H7 (cell line): ENCODE measurements at regions not wholly inside any gene's neighbourhood (a gene's known extent, or its start where the extent isn't known, plus 50 kb on each side); places are given as distances from the start of the nearest gene placed in this dataset.
"Not testable (repeated sequence)": the region's sequence is repeated elsewhere in the genome, so short reads cannot be mapped to it uniquely, and the experiment has no call there.

ENCODE experiments used
- DNase-seq: peaks from one replicate; pipeline ENCODE4 v3.0.0; 2012
- H3K27me3 ChIP-seq: 2 replicates; pipeline ENCODE4 v1.6.0; 2011; ENCODE audit warnings: mild to moderate bottlenecking, low read length; ENCODE audit not compliant: control insufficient read depth, insufficient read depth
- H3K36me3 ChIP-seq: replicated peaks from 2 replicates; pipeline ENCODE4 v1.5.1; 2011; ENCODE audit warnings: low read length; ENCODE audit not compliant: control insufficient read depth, insufficient read depth
- H3K4me3 ChIP-seq: 2 replicates; pipeline ENCODE4 v1.5.1; 2011; ENCODE audit warnings: low read depth, mild to moderate bottlenecking, control low read depth, low read length, moderate library complexity; ENCODE audit not compliant: insufficient read depth

DNA sequence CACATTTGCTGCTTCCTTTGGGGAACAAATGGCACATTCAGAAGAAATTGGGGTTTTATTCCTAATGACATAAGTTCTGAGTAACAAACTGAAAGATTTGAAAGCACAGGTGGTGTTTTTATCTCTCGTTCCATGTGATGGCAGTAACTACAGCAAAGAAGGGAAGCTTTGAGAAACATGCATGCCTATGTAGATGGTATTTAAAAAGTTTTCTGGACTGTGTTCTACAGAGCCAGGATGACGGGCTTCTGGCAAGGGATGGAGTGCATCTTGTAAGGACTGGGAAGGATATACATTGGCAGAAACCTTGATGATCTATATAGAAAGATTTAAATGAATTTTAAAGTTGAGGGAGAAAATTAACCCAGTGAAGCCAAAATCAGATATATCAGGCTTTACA, 362.2 kb upstream of the ROPN1 start:
- H3K27me3 ChIP-seq, result no peaks in the 10 kb centered on the region
- DNase-seq, result no peak
- H3K4me3 ChIP-seq, result no peak overlapping the region
- H3K36me3 ChIP-seq, result no peaks in the 10 kb centered on the region

DNA sequence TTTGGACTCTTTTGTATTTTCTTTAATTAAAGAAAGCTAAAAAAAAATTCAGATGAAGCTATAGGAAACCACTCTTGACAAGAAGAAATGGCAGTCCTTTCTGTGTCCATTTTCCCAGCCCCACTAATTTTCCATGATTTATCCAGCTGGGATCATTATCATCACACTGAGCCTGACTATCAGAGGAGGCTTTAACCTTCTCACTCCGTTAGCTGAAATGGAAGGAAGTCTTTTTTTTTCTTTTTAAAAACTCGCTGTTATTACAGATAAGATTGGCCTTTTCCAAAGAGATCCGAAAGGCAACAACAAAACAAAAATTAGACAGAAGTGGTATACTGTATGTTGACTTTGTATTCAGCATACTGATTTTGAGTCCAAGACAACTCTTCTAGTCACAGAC, 366.2 kb upstream of the ROPN1 start:
- Histone ChIP-seq H3K4me3 (no peak overlapping the region), H3K27me3 (no peaks in the 10 kb centered on the region), H3K36me3 (no peaks in the 10 kb centered on the region)
- DNase-seq, result no peak

DNA sequence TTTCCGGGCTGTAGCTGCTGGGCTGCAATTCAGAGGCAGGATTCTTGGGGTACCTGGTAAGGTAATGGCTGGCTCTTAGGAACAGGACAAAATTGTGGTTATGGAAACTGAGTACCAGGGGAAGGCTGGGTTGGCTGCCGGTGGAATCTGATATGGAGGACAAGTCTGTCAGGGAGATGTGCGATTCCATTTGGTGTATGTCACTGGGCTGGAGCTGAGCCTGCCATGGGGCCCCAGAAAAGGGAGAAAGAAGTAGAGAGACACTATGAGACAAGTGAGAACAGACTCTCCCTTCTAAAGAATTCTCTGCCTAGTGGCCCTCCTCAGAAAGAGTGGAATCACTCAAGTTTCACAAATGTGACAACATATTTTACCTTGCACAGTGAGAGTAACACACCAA, 368.2 kb upstream of the ROPN1 start:
- DNase-seq, result no peak
- H3K4me3 ChIP-seq, result no peak overlapping the region
- H3K36me3 ChIP-seq, result no peaks in the 10 kb centered on the region
- H3K27me3 ChIP-seq, result no peaks in the 10 kb centered on the region

DNA sequence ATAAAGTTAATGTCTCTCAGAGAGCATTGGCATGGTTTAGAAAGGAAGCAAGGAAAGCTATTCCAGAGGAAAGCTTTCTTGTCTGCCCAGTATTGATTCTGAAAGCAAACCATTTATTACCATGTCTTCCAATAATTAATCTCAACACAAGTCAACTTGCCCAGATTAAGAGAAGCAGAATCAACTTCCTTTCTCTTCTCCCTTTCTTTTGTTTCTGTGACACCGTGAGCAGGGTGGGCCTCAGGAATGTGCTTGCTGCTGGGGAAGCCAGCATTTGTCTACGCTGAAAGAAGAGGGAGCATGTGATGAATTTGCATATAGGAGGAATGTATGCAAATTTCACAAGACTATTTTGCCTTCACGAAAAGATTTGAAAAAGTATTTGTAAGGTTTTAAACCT, 368.6 kb upstream of the ROPN1 start:
- Histone ChIP-seq H3K36me3 (no peaks in the 10 kb centered on the region), H3K4me3 (no peak overlapping the region), H3K27me3 (no peaks in the 10 kb centered on the region)
- DNase-seq, result peak; percentile 49

DNA sequence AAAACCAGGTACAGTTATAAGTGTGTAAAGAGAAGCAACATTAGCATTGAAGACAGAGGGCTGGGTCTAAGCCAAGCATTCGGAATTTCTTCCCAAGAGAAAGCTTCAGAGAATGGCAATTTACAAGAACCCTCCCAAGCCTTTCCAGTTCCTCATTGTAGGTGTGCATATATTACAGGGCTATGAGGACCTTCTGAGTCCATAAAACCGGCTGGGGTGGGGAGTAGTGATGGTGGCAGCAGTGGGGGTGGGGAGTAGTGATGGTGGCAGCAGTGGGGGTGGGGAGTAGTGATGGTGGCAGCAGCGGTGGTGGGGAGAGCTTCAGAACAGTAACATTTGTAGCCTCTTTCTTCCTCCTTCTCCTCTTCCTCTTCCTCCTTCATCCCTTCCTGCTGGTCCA, 368.7 kb upstream of the UMPS start:
- H3K4me3 ChIP-seq, result no peak overlapping the region
- no peak for DNase-seq
- no peaks in the 10 kb centered on the region for H3K36me3 ChIP-seq
- H3K27me3 ChIP-seq, result no peaks in the 10 kb centered on the region

DNA sequence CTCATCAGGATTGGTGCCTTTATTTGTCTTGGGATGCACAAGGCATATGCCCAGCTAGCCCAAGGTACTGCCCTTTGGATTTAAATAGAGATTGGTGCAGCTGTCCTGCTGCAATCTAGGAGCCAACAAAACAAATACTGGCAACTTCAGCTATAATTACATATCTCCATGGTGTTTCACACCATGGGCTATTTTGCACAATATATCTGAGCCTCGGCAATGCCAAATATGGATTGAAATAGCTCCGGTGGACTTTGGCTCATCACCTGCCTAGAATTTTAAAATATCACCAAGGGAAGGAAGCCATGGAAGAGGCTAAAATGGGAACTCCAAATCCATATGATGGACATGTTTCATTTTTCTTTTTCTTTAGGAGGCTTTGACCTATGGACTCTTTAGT, 367.8 kb upstream of the UMPS start:
- no peak for DNase-seq
- no peaks in the 10 kb centered on the region for H3K27me3 ChIP-seq
- H3K36me3 ChIP-seq, result no peaks in the 10 kb centered on the region
- no peak overlapping the region for H3K4me3 ChIP-seq

DNA sequence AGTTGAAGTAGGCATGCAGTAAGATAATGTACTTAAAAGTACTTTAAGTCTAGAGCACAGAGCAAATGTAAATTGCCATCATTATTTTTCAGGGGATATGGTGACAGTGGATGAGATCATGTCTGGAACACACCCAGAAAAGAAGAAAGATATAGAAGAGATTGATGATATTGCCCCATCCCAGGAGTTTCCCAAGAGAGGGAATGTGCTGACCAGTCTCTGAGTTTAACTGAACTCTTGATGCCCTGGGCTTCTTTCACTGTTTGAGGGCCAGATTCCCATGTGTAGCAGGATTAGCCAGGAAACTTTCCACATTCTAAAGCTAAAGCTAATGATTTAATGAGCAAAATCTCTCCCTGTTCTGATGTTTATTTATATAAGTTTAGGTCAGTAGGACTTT, 366.8 kb upstream of the UMPS start:
- DNase-seq, result no peak
- Histone ChIP-seq H3K4me3 (no peak overlapping the region), H3K36me3 (no peaks in the 10 kb centered on the region), H3K27me3 (no peaks in the 10 kb centered on the region)

DNA sequence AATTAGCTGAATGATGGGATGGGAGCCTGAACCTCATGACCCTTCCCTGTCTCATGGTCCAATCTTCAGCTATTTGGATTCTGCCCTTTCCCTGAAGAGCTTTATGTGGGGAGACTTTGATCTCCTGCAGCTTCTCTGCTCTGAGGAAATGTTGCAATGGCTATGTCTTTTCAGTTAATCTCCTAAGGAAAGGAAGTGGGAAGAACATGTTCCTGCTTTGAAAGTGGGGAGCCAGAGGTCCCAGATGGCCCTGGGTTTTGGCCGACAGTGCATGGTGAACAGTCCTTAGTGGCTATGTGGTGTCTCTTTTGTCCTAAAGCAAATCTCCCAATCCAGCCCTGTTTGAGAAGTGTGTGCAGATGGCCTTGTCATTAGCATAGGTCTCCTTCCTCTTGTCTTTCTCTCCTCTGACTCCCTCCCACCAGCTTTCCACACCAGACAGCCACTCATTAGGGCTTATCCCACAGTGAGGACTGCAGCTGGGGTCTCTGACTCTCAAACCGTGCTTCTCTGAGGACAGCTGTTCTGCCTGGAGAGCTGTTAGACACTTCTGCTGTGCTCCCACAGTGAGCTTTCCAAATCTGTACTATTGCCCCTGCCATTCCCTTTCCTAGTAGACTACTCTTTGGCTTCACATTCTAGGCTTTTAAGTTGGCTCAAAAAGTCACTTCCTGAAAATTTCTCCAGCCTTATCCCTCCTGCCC, 365.8 kb upstream of the UMPS start:
- no peak for DNase-seq
- Histone ChIP-seq H3K36me3 (no peaks in the 10 kb centered on the region), H3K27me3 (no peaks in the 10 kb centered on the region), H3K4me3 (no peak overlapping the region)

DNA sequence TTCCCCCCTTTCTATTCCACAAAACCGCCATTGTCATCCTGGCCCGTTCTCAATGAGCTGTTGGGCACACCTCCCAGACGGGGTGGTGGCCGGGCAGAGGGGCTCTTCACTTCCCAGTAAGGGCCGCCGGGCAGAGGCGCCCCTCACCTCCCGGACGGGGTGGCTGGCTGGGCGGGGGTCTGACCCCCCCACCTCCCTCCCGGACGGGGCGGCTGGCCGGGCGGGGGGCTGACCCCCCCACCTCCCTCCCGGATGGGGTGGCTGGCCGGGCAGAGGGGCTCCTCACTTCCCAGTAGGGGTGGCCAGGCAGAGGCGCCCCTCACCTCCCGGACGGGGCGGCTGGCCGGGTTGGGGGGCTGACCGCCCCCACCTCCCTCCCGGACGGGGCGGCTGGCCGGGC, 363.6 kb upstream of the UMPS start:
- not testable (repeated sequence) for H3K36me3 ChIP-seq, DNase-seq, H3K4me3 ChIP-seq, H3K27me3 ChIP-seq

DNA sequence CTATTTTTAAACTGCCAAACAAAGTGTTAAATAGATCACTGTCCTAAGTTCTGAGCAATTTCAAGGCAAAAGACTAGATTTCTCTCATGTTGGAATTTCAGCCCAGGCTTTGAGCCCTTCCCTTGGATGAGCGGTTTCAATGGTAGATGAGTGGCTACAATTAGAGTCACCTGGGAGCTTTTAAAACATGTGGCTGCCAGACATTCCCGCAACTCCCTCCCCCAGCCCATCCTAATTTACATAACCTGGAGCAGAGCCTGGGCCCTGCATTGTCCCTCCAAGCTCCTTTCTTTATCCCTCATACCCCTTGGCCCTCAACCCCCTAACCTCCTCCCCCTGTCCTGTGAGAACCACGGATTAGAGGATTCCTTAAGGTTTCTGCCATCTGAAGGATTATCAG, 357.5 kb upstream of the UMPS start:
- Histone ChIP-seq H3K4me3 (no peak overlapping the region), H3K27me3 (no peaks in the 10 kb centered on the region), H3K36me3 (no peaks in the 10 kb centered on the region)
- DNase-seq, result peak; percentile 71

DNA sequence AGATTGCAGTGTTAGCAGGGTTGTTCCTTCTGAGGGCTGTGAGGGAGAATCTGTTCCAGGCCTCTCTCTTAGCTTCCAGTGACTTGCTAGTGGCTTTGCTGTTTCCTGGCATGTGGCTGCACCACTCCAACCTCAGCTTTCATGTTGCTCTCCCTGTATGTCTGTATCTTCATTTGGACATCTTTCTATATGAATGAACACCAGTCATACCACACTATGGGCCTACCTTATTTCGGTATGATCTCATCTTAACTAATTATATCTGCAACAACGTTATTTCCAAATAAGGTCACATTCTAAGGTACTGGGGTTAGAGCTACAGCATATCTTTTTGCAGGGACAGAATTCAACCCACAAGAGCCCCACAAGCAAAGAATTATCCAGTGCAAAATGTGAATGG, 356.7 kb upstream of the UMPS start:
- H3K27me3 ChIP-seq, result no peaks in the 10 kb centered on the region
- no peak for DNase-seq
- H3K4me3 ChIP-seq, result no peak overlapping the region
- no peaks in the 10 kb centered on the region for H3K36me3 ChIP-seq

DNA sequence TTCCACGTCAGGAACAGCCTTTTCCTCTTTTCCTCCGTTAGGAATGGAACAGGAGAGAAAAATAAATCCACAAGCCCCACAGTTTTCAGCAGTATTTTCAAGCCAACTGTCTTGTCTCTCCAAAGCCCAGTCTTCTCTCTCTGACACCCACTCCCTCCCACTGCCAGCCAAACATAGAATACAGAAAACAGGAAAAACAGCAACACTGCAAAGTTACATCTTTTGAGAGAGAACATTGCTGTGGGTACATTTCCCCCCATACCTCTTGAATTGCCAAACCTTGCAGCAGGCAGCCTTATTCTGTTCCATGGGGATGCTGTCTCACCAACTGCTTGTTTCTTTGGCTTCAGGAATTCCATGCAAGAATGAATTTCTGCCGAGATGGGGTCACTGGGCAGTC, 355.7 kb upstream of the UMPS start:
- Histone ChIP-seq H3K27me3 (no peaks in the 10 kb centered on the region), H3K36me3 (no peaks in the 10 kb centered on the region)

DNA sequence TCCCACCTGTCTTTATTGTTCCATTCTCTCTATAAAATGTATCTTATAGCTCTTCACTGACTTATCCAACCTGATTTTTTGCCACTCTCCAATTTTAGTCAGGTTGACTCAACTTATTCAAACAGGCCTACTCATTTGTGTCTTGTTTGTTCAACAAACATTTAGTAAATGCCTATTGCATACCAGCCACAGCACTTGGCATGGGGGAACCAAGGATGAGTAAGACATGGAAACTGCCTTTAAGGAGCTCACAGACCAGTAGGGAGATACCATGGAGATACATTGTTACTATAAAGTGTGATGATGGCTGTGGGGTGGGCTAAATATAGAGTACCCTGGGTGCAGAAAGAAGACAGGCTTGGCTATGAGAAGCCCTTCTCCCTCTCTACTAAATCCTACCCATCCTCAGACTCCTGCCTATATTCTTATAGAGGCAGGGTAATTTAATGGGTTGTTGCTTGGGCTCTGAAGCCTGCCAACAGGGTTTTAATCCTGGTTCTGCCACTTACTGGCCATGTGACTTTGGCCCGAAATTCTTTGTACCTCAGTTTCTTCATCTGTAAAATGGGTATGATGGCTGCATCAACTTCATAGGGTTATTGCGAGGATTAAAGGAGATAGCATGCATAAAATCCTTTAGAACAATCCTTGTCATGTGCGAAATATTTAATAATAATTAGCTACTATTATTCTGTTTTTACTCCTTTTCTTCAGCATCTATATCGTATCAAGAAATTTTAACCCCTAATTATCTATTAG, 348.5 kb upstream of the UMPS start:
- DNase-seq, result no peak
- no peaks in the 10 kb centered on the region for H3K27me3 ChIP-seq
- H3K4me3 ChIP-seq, result no peak overlapping the region
- no peaks in the 10 kb centered on the region for H3K36me3 ChIP-seq

More for the DNA sequence above, 355.7 kb upstream of the UMPS start:
- H3K4me3 ChIP-seq, result no peak overlapping the region
- DNase-seq, result no peak

DNA sequence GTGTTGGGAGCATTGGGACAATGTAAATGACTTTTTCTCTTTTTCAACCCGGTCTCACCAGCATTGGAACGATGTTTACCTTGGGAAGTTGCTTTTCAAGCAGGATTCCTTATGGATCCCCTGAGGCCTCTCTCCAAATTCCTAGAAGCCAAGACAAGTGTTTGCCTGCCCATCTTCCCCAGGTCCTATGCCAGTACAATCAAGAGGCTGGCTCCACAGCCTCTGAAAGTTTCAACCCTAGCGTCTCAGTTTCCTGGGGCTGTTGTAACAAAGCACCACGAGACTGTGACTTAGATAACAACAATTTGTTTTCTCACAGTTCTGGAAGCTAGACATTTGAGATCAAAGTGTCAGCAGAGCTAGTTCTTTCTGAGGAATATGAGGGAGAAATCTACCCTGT, 347.2 kb upstream of the UMPS start:
- Histone ChIP-seq H3K27me3 (no peaks in the 10 kb centered on the region), H3K36me3 (no peaks in the 10 kb centered on the region), H3K4me3 (no peak overlapping the region)
- DNase-seq, result no peak

DNA sequence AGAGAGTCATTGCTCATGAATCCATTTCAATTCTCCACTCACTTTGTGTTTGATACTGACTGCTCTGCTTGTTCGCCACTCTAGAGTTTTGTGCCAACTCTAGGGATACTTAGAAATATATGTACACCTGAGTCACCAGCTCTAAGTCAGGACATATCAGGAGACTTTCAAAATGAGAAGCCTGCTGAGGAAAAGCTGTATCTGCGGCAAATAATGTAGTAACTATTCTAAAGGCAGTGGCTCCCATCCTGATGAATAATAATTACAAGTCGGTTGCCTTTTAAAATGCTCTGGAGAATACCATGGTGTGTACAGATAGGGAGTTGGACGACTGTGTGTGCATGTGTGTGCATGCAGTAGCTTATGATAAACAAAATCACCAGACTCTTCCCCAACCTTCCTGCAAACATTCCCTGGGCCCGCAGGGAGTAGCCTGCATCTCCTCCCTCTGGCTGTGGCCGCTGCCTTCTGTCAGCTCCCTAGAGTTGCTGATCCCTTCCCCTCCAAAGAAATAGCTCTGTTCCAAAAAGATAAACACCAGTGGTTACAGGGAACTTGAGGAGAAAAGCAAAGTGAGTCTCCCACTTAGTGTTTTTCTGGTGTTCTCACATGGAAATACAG, 346.3 kb upstream of the UMPS start:
- H3K36me3 ChIP-seq, result no peaks in the 10 kb centered on the region
- no peaks in the 10 kb centered on the region for H3K27me3 ChIP-seq
- no peak overlapping the region for H3K4me3 ChIP-seq

More for the DNA sequence above, 346.3 kb upstream of the UMPS start:
- DNase-seq, result no peak
